Gastroesophageal sphincter (tissue), 4 donors: ENCODE measurements at regions not wholly inside any gene's neighbourhood (a gene's known extent, or its start where the extent isn't known, plus 50 kb on each side); places are given as distances from the start of the nearest gene placed in this dataset.

Experiments
- ATAC-seq: fragments of 150-250 bp; one replicate; pipeline ENCODE4 v1.9.1; 2016; ENCODE audit warnings: mild to moderate bottlenecking, moderate library complexity
- H3K27ac ChIP-seq, 4 donors: fragments of 200-600 bp; sonication (generic) in 3 of 4; 1 replicate in 3 of 4; 2 replicates in 1 of 4; pipeline ENCODE4 v1.5.1; 2016 to 2019
- H3K27me3 ChIP-seq: fragments of 200-600 bp; sonication (generic); one replicate; pipeline ENCODE4 v1.5.1; 2019
- H3K36me3 ChIP-seq, 2 donors: fragments of 200-600 bp; sonication (generic); one replicate each; pipeline ENCODE4 v1.5.1; 2019; ENCODE audit warnings: control low read depth in 1 of 2
- H3K4me1 ChIP-seq, 3 donors: fragments of 200-600 bp; sonication (generic); 1 replicate in 2 of 3; 2 replicates in 1 of 3; pipeline ENCODE4 v1.5.1; 2016 to 2019; ENCODE audit warnings: control low read depth in 2 of 3
- H3K4me3 ChIP-seq, 2 donors: fragments of 200-600 bp; sonication (generic); one replicate each; pipeline ENCODE4 v1.5.1; 2019; ENCODE audit warnings: mild to moderate bottlenecking in 1 of 2, moderate library complexity in 1 of 2
- H3K9me3 ChIP-seq, 3 donors: fragments of 200-600 bp; sonication (generic); one replicate each; pipeline ENCODE4 v1.5.1; 2017 to 2019; ENCODE audit warnings: control low read depth in 2 of 3
- CTCF ChIP-seq, 4 experiments: fragments of 200-600 bp in 2 of 4; fragments of 450-650 bp in 2 of 4; sonication (generic) in 1 of 4; IDR thresholded peaks; one replicate each; pipeline ENCODE4 v1.5.1; 2017 to 2019; ENCODE audit warnings: antibody characterized with exemption in 4 of 4, mild to moderate bottlenecking in 2 of 4, moderate library complexity in 2 of 4
- EP300 ChIP-seq: sonication (generic); formaldehyde crosslinking; IDR thresholded peaks from one replicate; pipeline ENCODE4 v1.6.1; 2017; ENCODE audit warnings: antibody characterized with exemption, mild to moderate bottlenecking
- POLR2A ChIP-seq, 2 donors: fragments of 450-650 bp; IDR thresholded peaks; one replicate each; pipeline ENCODE4 v1.6.1; 2017; ENCODE audit warnings: antibody characterized with exemption in 2 of 2, mild to moderate bottlenecking in 2 of 2, moderate library complexity in 1 of 2
- POLR2AphosphoS5 ChIP-seq: sonication (generic); formaldehyde crosslinking; IDR thresholded peaks from one replicate; pipeline ENCODE4 v1.6.1; 2017; ENCODE audit warnings: antibody characterized with exemption
- WGBS, 2 donors: methylation state at CpG; one replicate each; pipeline ENCODE4 v1.1.5; 2018; ENCODE audit warnings: low coverage in 1 of 2; 5-methylcytosine and 5-hydroxymethylcytosine counted together

- ATAC-seq, result no peak
- TF ChIP-seq EP300 (no peak), POLR2AphosphoS5 (no peak)
- Histone ChIP-seq H3K36me3 (no peaks in the 10 kb centered on the region), H3K4me1 (no peaks in the 10 kb centered on the region), H3K27me3 (no peaks in the 10 kb centered on the region), H3K9me3 (no peaks in the 10 kb centered on the region), H3K4me3 (no peak overlapping the region), H3K27ac (no peak overlapping the region)
Measured at GRCh38 chr4:64551125-64551524, 141.9 kb upstream of the TECRL start.

GRCh38 chr4:64545593-64545992 is 136.3 kb upstream of the TECRL start:
- WGBS, 2 donors, result 98% methylated on average over 13 of the region's 15 CpGs; no CpG with 5 or more reads in 1 of the 2 donors
- no peaks in the 10 kb centered on the region for H3K9me3 ChIP-seq

GRCh38 chr4:64539234-64539849 is 130.1 kb upstream of the TECRL start:
- ATAC-seq, result peak; percentile 58
- H3K9me3 ChIP-seq, result no peaks in the 10 kb centered on the region
- H3K4me1 ChIP-seq, result no peaks in the 10 kb centered on the region
- no peak overlapping the region for H3K27ac ChIP-seq
- no peak overlapping the region for H3K4me3 ChIP-seq
- no peaks in the 10 kb centered on the region for H3K36me3 ChIP-seq
- 16 to 20% methylated on average over 4 of the region's 4 CpGs for WGBS, 2 donors
- no peak for TF ChIP-seq EP300
- peak; percentile 50 to 80 (median 60) for TF ChIP-seq CTCF (IDR thresholded peaks at IDR 0.05)
- no peak for TF ChIP-seq POLR2AphosphoS5
- no peak for TF ChIP-seq POLR2A (IDR thresholded peaks at IDR 0.05)
- no peaks in the 10 kb centered on the region for H3K27me3 ChIP-seq

More at GRCh38 chr4:64545593-64545992, 136.3 kb upstream of the TECRL start:
- Histone ChIP-seq H3K4me1 (no peaks in the 10 kb centered on the region), H3K27me3 (no peaks in the 10 kb centered on the region), H3K27ac (no peak overlapping the region), H3K36me3 (no peaks in the 10 kb centered on the region), H3K4me3 (no peak overlapping the region)
- no peak for ATAC-seq
- TF ChIP-seq CTCF (IDR thresholded peaks at IDR 0.05) (no peak), POLR2AphosphoS5 (no peak), POLR2A (IDR thresholded peaks at IDR 0.05) (no peak), EP300 (no peak)

GRCh38 chr4:64538219-64538618 is 129.0 kb upstream of the TECRL start:
- Histone ChIP-seq H3K4me1 (no peaks in the 10 kb centered on the region), H3K36me3 (no peaks in the 10 kb centered on the region), H3K9me3 (no peaks in the 10 kb centered on the region), H3K27me3 (no peaks in the 10 kb centered on the region), H3K27ac (no peak overlapping the region), H3K4me3 (no peak overlapping the region)
- no peak for ATAC-seq
- TF ChIP-seq EP300 (no peak), CTCF (IDR thresholded peaks at IDR 0.05) (no peak), POLR2A (IDR thresholded peaks at IDR 0.05) (no peak), POLR2AphosphoS5 (no peak)
- WGBS, 2 donors, result 64 to 80% methylated on average over 6 to 7 of the region's 8 CpGs

- H3K9me3 ChIP-seq, result no peaks in the 10 kb centered on the region
- H3K36me3 ChIP-seq, result no peaks in the 10 kb centered on the region
- no peaks in the 10 kb centered on the region for H3K4me1 ChIP-seq
- no peaks in the 10 kb centered on the region for H3K27me3 ChIP-seq
- no peak overlapping the region for H3K27ac ChIP-seq
- TF ChIP-seq POLR2AphosphoS5 (no peak), EP300 (no peak), POLR2A (IDR thresholded peaks at IDR 0.05) (no peak), CTCF (IDR thresholded peaks at IDR 0.05) (no peak)
- ATAC-seq, result no peak
- 84 to 100% methylated on average over 1 to 3 of the region's 3 CpGs for WGBS, 2 donors
- H3K4me3 ChIP-seq, result no peak overlapping the region
Measured at GRCh38 chr4:64533637-64534036, 124.4 kb upstream of the TECRL start.
